K562 (cell line): ENCODE measurements at regions not wholly inside any gene's neighbourhood (a gene's known extent, or its start where the extent isn't known, plus 50 kb on each side); places are given as distances from the start of the nearest gene placed in this dataset.
A peak's percentile ranks its signal among the peaks of the same experiment; 100 is the strongest.

ENCODE experiments used
- ATAC-seq: fragments of 200-7000 bp; cut with Tn5 transposase; 3 replicates; pipeline ENCODE4 v1.9.1; 2020; ENCODE audit warnings: moderate library complexity
- BruUV-seq: library from RNA; stranded (reverse); fragments of 400-500 nt; replicated peaks from 2 replicates; lab custom pipeline; 2021; lab: Mats Ljungman, UMichigan
- CTCF ChIA-PET: fragments of 300-600 bp; formaldehyde crosslinking; extraction: SDS; loops from one replicate; lab custom pipeline; 2021; ENCODE audit warnings: low intra/inter-chr PET ratio; lab: Yijun Ruan, JAX
- POLR2A ChIA-PET: fragments of 300-600, 350-650 bp; sonication (Branson Sonifier 250); formaldehyde crosslinking; extraction: SDS; loops from one replicate; lab custom pipeline; 2021; ENCODE audit warnings: antibody characterized with exemption, inconsistent platforms; lab: Yijun Ruan, JAX
- DNase-seq, 4 experiments: peaks; one replicate each; pipeline versions ENCODE4 v3.0.0 to v3.0.0-alpha.2; 2011 to 2018; ENCODE audit warnings: low spot score in 3 of 4, mixed read lengths in 3 of 4; ENCODE audit errors: extremely low read depth in 1 of 4
- FAIRE-seq: peaks from 2 replicates; lab custom pipeline; 2011; peaks lifted over from hg19 to GRCh38; lab: Jason Lieb, UNC
- H2AFZ ChIP-seq: 2 replicates; pipeline ENCODE4 v1.6.0; 2011; ENCODE audit warnings: low read depth, low read length, control low read depth, inconsistent platforms
- H3K27ac ChIP-seq: fragments of 200-600 bp; 3 replicates; pipeline ENCODE4 v1.8.0; 2011; ENCODE audit warnings: low read depth, mild to moderate bottlenecking, control low read depth, inconsistent platforms, low read length, moderate library complexity, mixed read lengths; ENCODE audit errors: extremely low read depth
- H3K27me3 ChIP-seq, 2 experiments: fragments of 300-600 bp in 1 of 2; 2 replicates in 1 of 2; 3 replicates in 1 of 2; pipeline versions ENCODE4 v1.6.0 to v1.8.0; 2011; ENCODE audit warnings: inconsistent platforms in 2 of 2, low read length in 2 of 2, mild to moderate bottlenecking in 1 of 2, mixed read lengths in 1 of 2, moderate library complexity in 1 of 2; ENCODE audit not compliant: control insufficient read depth in 2 of 2, insufficient read depth in 2 of 2
- H3K36me3 ChIP-seq: fragments of 300-600 bp; 3 replicates; pipeline ENCODE4 v1.8.0; 2011; ENCODE audit warnings: mild to moderate bottlenecking, low read length, inconsistent platforms; ENCODE audit not compliant: control insufficient read depth, insufficient read depth
- H3K4me1 ChIP-seq, 2 experiments: fragments of 200-600 bp in 1 of 2; replicated peaks in 1 of 2; 2 replicates in 1 of 2; 3 replicates in 1 of 2; pipeline versions ENCODE4 v1.5.1 to v1.8.0; 2011; ENCODE audit warnings: inconsistent platforms in 2 of 2, low read length in 2 of 2, mild to moderate bottlenecking in 1 of 2, mixed read lengths in 1 of 2, moderate library complexity in 1 of 2; ENCODE audit not compliant: control insufficient read depth in 2 of 2, insufficient read depth in 2 of 2
- H3K4me2 ChIP-seq: 2 replicates; pipeline ENCODE4 v1.6.1; 2011; ENCODE audit warnings: low read length, control low read depth, inconsistent platforms, mixed read lengths; ENCODE audit not compliant: insufficient read depth
- H3K4me3 ChIP-seq: fragments of 200-600 bp; sonication (generic), shearing (Covaris generic); 2 replicates; pipeline ENCODE4 v1.5.1; 2016; ENCODE audit warnings: control low read depth, inconsistent platforms
- H3K79me2 ChIP-seq: fragments of 200-600 bp; 3 replicates; pipeline ENCODE4 v1.8.0; 2011; ENCODE audit warnings: low read length, inconsistent platforms; ENCODE audit not compliant: control insufficient read depth, insufficient read depth
- H3K9ac ChIP-seq, 2 experiments: 2 replicates each; pipeline versions ENCODE4 v1.6.0 to v1.6.1; 2011; ENCODE audit warnings: low read depth in 2 of 2, low read length in 2 of 2, control low read depth in 1 of 2, inconsistent platforms in 1 of 2, mild to moderate bottlenecking in 1 of 2, mixed read lengths in 1 of 2; ENCODE audit not compliant: insufficient read depth in 1 of 2
- H3K9me1 ChIP-seq: one replicate; pipeline ENCODE4 v1.6.0; 2011; ENCODE audit warnings: inconsistent platforms, mild to moderate bottlenecking, low read length, moderate library complexity; ENCODE audit not compliant: control insufficient read depth, insufficient read depth
- H3K9me3 ChIP-seq: replicated peaks from 2 replicates; pipeline ENCODE4 v1.5.1; 2011; ENCODE audit warnings: low read depth, low read length, inconsistent platforms; ENCODE audit not compliant: control insufficient read depth, insufficient read depth
- H4K20me1 ChIP-seq: replicated peaks from 2 replicates; pipeline ENCODE4 v1.6.1; 2011; ENCODE audit warnings: low read length, inconsistent platforms, mixed read lengths; ENCODE audit not compliant: control insufficient read depth, insufficient read depth
- FOXA1 ChIP-seq: fragments of 450-650 bp; IDR thresholded peaks from 2 replicates; pipeline ENCODE4 v1.6.1; 2016; ENCODE audit warnings: mild to moderate bottlenecking, borderline replicate concordance
- FOXK1 ChIP-seq: sonication (generic); formaldehyde crosslinking; IDR thresholded peaks from 2 replicates; pipeline ENCODE4 v1.8.0; 2022; ENCODE audit warnings: missing genetic modification reagents, mild to moderate bottlenecking, borderline replicate concordance
- PURB ChIP-seq: sonication (generic); formaldehyde crosslinking; IDR thresholded peaks from 2 replicates; pipeline ENCODE4 v1.9.0; 2021; ENCODE audit warnings: low read depth, mild to moderate bottlenecking, missing genetic modification reagents
- SMAD2 ChIP-seq: fragments of 150-350 bp; IDR thresholded peaks from 2 replicates; pipeline ENCODE4 v1.6.1; 2014; ENCODE audit warnings: low read depth, mild to moderate bottlenecking, low read length
- U2AF1 ChIP-seq: fragments of 200-400 bp; formaldehyde crosslinking; optimal IDR thresholded peaks from 2 replicates; pipeline ENCODE3; 2017; ENCODE audit warnings: mild to moderate bottlenecking, low read depth, low read length, moderate library complexity
- WGBS: fragments of 100-300 bp; shearing (Covaris generic); methylation state at CpG from one replicate; pipeline ENCODE4 v1.1.6; 2016; ENCODE audit warnings: low coverage, mixed read lengths; ENCODE audit not compliant: insufficient coverage; ENCODE audit errors: missing lambda C conversion rate; 5-methylcytosine and 5-hydroxymethylcytosine counted together
- in situ Hi-C: fragments of 300-500 bp; cut with MboI; formaldehyde crosslinking; loops from 4 replicates; pipeline ENCODE4 v1.15.0; 2018; ENCODE audit warnings: inconsistent platforms, mixed read lengths
- intact Hi-C: fragments of 100-400 bp; cut with micrococcal nuclease; formaldehyde crosslinking; loops from 2 replicates; pipeline ENCODE4 v1.14.2; 2022
- TF ChIP-seq, protein P1 (sequence below): fragments of 450-650 bp; formaldehyde crosslinking; IDR thresholded peaks from 2 replicates; pipeline ENCODE4 v1.4.0; 2022; ENCODE audit warnings: missing genetic modification characterization
- TF ChIP-seq, protein P2 (sequence below): IDR thresholded peaks from 2 replicates; pipeline ENCODE4 v1.6.1; 2016; ENCODE audit warnings: missing genetic modification characterization, missing compliant biosample characterization
- TF ChIP-seq, protein P3 (sequence below): fragments of 450-650 bp; formaldehyde crosslinking; conservative IDR thresholded peaks from 2 replicates; pipeline ENCODE4 v1.4.0; 2022; ENCODE audit warnings: mild to moderate bottlenecking, missing genetic modification characterization
- TF ChIP-seq, protein P4 (sequence below): fragments of 150-350 bp; IDR thresholded peaks from 2 replicates; pipeline ENCODE4 v1.6.1; 2014; ENCODE audit warnings: low read depth, mild to moderate bottlenecking, low read length, borderline replicate concordance

DNA sequence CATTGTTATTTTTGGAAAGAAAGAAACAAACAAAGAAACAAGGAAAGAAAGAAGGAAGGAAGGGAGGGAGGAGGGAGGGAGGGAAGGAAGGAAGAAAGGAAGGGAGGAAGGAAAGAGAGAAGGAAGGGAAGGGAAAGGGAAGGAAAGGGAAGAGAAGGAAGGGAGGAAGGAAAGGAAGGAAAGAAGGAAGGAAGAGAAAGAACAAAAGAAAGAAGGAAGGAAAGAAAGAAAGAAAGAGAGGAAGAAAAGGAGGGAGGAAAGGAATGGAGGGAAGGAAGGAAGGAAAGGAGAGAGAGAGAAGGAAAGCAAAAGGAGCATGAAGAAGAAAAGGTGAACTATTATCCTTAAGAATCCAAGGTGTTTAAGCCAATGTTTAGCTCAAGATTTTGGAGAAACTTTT lies 262.7 kb upstream of the STT3B start (continued):
- TF ChIP-seq, protein P1, sequence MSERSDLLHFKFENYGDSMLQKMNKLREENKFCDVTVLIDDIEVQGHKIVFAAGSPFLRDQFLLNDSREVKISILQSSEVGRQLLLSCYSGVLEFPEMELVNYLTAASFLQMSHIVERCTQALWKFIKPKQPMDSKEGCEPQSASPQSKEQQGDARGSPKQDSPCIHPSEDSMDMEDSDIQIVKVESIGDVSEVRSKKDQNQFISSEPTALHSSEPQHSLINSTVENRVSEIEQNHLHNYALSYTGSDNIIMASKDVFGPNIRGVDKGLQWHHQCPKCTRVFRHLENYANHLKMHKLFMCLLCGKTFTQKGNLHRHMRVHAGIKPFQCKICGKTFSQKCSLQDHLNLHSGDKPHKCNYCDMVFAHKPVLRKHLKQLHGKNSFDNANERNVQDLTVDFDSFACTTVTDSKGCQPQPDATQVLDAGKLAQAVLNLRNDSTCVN (CRISPR knock-in tag): 0 out of 2 replicates have a peak, but pooled peaks have one; percentile 31
- TF ChIP-seq, protein P2, sequence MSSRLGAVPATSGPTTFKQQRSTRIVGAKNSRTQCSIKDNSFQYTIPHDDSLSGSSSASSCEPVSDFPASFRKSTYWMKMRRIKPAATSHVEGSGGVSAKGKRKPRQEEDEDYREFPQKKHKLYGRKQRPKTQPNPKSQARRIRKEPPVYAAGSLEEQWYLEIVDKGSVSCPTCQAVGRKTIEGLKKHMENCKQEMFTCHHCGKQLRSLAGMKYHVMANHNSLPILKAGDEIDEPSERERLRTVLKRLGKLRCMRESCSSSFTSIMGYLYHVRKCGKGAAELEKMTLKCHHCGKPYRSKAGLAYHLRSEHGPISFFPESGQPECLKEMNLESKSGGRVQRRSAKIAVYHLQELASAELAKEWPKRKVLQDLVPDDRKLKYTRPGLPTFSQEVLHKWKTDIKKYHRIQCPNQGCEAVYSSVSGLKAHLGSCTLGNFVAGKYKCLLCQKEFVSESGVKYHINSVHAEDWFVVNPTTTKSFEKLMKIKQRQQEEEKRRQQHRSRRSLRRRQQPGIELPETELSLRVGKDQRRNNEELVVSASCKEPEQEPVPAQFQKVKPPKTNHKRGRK: peak; percentile 81

DNA sequence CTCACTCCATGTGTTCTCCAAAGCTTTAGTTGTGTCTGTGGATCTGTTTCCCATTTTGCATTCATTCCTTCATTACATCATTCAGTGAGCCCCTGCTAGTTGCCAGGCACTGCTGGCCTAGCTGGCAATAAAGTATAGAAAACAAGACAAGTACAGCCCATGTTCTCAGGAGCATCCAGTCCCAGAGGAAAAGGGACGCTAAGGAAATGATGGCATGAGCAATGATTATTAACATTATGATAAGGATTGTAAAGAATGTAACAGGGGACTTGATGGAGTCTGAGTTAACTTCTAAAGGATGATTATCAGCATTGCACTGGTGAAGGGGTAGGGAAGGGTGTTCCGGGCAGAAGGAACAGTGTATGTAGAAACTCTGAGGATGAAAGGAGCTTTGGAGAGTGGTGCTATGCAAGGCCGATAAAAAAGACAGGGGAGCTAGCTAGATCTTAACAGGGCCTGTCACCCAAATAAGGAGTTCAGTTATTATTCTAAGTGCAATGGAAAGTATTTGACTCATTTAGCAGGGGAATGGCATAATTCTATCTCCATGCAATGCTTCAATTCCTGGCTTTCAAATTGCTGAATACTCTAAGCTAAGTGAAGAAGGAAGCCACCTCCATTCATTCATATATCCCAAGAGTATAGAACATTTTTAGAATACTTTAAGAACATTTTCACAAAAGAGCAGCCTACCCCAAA lies 258.2 kb upstream of the STT3B start:
- ATAC-seq: no peak
- H3K27ac ChIP-seq: no peak overlapping the region
- H3K9me1 ChIP-seq: no peaks in the 10 kb centered on the region
- intact Hi-C loops (no loop called here), in situ Hi-C loops (no loop called here)
- H3K4me3 ChIP-seq: no peak overlapping the region
- H2AFZ ChIP-seq: no peak overlapping the region
- 0 out of 5 replicates have a peak, but pooled peaks cover 0 to 3% of the 10 kb centered on the region in 2 experiments for H3K27me3 ChIP-seq
- CTCF ChIA-PET: no interaction called here
- no peak overlapping the region for H3K4me2 ChIP-seq
- H3K9me3 ChIP-seq: no peaks in the 10 kb centered on the region
- no TSS peak for BruUV-seq
- FAIRE-seq: no peak
- no peaks in the 10 kb centered on the region for H3K36me3 ChIP-seq
- no peak for DNase-seq
- no peaks in the 10 kb centered on the region for H3K79me2 ChIP-seq
- WGBS: 3% methylated on average over 3 of the region's 3 CpGs
- POLR2A ChIA-PET: no interaction called here
- H4K20me1 ChIP-seq: no peaks in the 10 kb centered on the region
- no peaks in the 10 kb centered on the region for H3K4me1 ChIP-seq
- no peak overlapping the region for H3K9ac ChIP-seq
- TF ChIP-seq FOXK1 (CRISPR knock-in tag): no peak
- TF ChIP-seq, protein P3, sequence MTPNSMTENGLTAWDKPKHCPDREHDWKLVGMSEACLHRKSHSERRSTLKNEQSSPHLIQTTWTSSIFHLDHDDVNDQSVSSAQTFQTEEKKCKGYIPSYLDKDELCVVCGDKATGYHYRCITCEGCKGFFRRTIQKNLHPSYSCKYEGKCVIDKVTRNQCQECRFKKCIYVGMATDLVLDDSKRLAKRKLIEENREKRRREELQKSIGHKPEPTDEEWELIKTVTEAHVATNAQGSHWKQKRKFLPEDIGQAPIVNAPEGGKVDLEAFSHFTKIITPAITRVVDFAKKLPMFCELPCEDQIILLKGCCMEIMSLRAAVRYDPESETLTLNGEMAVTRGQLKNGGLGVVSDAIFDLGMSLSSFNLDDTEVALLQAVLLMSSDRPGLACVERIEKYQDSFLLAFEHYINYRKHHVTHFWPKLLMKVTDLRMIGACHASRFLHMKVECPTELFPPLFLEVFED (CRISPR knock-in tag): no peak
- no peak for TF ChIP-seq SMAD2
- TF ChIP-seq, protein P4, sequence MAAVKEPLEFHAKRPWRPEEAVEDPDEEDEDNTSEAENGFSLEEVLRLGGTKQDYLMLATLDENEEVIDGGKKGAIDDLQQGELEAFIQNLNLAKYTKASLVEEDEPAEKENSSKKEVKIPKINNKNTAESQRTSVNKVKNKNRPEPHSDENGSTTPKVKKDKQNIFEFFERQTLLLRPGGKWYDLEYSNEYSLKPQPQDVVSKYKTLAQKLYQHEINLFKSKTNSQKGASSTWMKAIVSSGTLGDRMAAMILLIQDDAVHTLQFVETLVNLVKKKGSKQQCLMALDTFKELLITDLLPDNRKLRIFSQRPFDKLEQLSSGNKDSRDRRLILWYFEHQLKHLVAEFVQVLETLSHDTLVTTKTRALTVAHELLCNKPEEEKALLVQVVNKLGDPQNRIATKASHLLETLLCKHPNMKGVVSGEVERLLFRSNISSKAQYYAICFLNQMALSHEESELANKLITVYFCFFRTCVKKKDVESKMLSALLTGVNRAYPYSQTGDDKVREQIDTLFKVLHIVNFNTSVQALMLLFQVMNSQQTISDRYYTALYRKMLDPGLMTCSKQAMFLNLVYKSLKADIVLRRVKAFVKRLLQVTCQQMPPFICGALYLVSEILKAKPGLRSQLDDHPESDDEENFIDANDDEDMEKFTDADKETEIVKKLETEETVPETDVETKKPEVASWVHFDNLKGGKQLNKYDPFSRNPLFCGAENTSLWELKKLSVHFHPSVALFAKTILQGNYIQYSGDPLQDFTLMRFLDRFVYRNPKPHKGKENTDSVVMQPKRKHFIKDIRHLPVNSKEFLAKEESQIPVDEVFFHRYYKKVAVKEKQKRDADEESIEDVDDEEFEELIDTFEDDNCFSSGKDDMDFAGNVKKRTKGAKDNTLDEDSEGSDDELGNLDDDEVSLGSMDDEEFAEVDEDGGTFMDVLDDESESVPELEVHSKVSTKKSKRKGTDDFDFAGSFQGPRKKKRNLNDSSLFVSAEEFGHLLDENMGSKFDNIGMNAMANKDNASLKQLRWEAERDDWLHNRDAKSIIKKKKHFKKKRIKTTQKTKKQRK: no peak
- no peak for TF ChIP-seq PURB
- no peak for TF ChIP-seq U2AF1
- TF ChIP-seq FOXA1: no peak
